ENCODE measurements at regions not wholly inside any gene's neighbourhood (a gene's known extent, or its start where the extent isn't known, plus 50 kb on each side); places are given as distances from the start of the nearest gene placed in this dataset.

- TF ChIP-seq POLR2AphosphoS5 (IDR thresholded peaks at IDR 0.05) (no peak), POLR2A (IDR thresholded peaks at IDR 0.05) (no peak), CTCF (IDR thresholded peaks at IDR 0.05) (no peak)
- H3K4me3 ChIP-seq = no peak overlapping the region
- H3K4me1 ChIP-seq = no peaks in the 10 kb centered on the region
- H3K36me3 ChIP-seq = no peaks in the 10 kb centered on the region
- DNase-seq (ENCODE audit: low spot score in 2 of 2) = no peak
- H3K27ac ChIP-seq = peak overlapping the region; percentile 12 to 45
- intact Hi-C loops (cut with DNase I; ENCODE audit: low total_unique reads) = no loop called here
- H3K9me3 ChIP-seq = no peaks in the 10 kb centered on the region
- H3K27me3 ChIP-seq = no peaks in the 10 kb centered on the region
Measured at GRCh38 chr5:52709167-52709925, 78.4 kb upstream of the ITGA1 start.

GRCh38 chr5:52710310-52710971, 77.3 kb upstream of the ITGA1 start:
- no peak for DNase-seq (ENCODE audit: low spot score in 2 of 2)
- no peaks in the 10 kb centered on the region for H3K36me3 ChIP-seq
- no peak overlapping the region for H3K4me3 ChIP-seq
- no peak for TF ChIP-seq POLR2AphosphoS5 (IDR thresholded peaks at IDR 0.05)
- no peak for TF ChIP-seq CTCF (IDR thresholded peaks at IDR 0.05)
- TF ChIP-seq POLR2A (IDR thresholded peaks at IDR 0.05) = no peak
- H3K27ac ChIP-seq = peak overlapping the region in 1 of 2 donors; percentile 48
- H3K9me3 ChIP-seq = no peaks in the 10 kb centered on the region
- H3K4me1 ChIP-seq = no peaks in the 10 kb centered on the region
- intact Hi-C loops (cut with DNase I; ENCODE audit: low total_unique reads) = no loop called here
- no peaks in the 10 kb centered on the region for H3K27me3 ChIP-seq

GRCh38 chr5:52710972-52711596, 76.6 kb upstream of the ITGA1 start:
- no peak for TF ChIP-seq CTCF (IDR thresholded peaks at IDR 0.05)
- no peak for TF ChIP-seq POLR2A (IDR thresholded peaks at IDR 0.05)
- no peak for DNase-seq (ENCODE audit: low spot score in 2 of 2)
- Histone ChIP-seq H3K4me1 (no peaks in the 10 kb centered on the region), H3K36me3 (no peaks in the 10 kb centered on the region), H3K27me3 (no peaks in the 10 kb centered on the region), H3K4me3 (no peak overlapping the region), H3K9me3 (no peaks in the 10 kb centered on the region), H3K27ac (peak overlapping the region in 1 of 2 donors; percentile 48)
- intact Hi-C loops (cut with DNase I; ENCODE audit: low total_unique reads) = no loop called here

GRCh38 chr5:52712354-52712753, 75.4 kb upstream of the ITGA1 start:
- no peak for DNase-seq (ENCODE audit: low spot score in 2 of 2)
- no peaks in the 10 kb centered on the region for H3K4me1 ChIP-seq
- TF ChIP-seq POLR2A (IDR thresholded peaks at IDR 0.05) (no peak), POLR2AphosphoS5 (IDR thresholded peaks at IDR 0.05) (no peak), CTCF (IDR thresholded peaks at IDR 0.05) (no peak)
- H3K27ac ChIP-seq = no peak overlapping the region
- intact Hi-C loops (cut with DNase I; ENCODE audit: low total_unique reads) = no loop called here
- no peaks in the 10 kb centered on the region for H3K9me3 ChIP-seq
- H3K4me3 ChIP-seq = no peak overlapping the region
- H3K36me3 ChIP-seq = no peaks in the 10 kb centered on the region
- H3K27me3 ChIP-seq = no peaks in the 10 kb centered on the region
